Midbrain (tissue), 1 donor: ENCODE measurements at regions not wholly inside any gene's neighbourhood (a gene's known extent, or its start where the extent isn't known, plus 50 kb on each side); places are given as distances from the start of the nearest gene placed in this dataset.

Experiments used
- DNase-seq: peaks from one replicate; lab custom pipeline; 2025; lab: John Stamatoyannopoulos, UW

DNA sequence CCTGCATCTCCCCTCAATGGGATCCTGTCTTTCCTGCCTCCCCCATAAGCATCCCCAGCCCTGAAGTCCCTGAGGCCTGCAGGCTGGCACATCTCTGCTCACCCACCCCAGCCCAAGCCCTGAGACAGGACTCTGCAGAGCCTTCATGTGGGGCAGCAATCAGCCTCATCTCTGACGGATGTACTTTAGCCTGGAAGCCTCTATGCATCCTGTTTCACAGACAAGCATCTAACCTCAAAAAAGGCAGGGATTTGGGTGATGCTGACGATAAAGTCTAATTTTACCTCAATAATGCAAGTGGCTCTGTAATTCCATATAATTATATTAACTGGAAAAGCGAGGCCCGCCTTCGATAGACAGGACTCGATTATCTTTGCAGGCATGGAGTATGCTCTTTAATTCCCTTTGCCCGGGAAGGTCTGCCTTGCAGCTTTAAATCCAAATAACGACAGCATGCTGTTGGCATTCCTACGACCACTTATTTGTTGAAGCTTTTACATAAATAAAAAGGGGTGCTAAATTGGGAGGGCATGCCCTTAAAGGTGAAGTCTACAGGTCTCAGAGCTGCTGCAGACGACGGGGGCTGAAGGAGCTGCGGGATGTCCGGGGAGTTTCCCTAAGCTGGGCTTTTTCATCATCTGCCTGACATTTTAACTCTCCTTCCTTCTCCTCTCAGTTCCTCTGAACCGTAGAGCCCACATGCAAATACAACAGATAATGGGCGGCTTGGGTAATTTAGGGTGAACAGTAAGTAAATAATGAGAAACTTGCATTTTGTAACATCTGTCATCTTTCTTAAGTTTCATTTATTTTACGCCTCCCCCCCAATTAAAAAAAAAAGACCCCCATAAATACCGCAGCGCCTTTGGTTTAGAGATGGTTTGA is 211.5 kb downstream of the URI1 start:
- DNase-seq, result no peak

DNA sequence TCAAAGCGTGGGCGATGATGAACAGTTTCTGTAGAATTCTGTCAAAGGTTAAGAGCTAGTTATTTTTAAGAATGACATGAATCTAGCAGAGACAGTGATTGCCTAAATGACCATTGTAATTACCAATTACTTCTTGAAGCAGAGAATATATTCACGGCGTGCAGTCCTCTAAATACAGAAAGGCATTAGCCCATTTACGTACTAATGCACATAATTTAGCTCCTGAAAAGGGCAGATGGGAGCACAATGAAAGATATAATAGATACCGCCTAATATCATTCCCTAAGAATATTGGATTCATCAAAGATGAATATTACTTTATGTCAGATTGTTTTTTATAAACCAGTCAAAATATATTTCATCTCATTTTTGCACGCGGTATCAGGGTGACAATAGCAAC is 212.4 kb downstream of the URI1 start:
- DNase-seq, result no peak

DNA sequence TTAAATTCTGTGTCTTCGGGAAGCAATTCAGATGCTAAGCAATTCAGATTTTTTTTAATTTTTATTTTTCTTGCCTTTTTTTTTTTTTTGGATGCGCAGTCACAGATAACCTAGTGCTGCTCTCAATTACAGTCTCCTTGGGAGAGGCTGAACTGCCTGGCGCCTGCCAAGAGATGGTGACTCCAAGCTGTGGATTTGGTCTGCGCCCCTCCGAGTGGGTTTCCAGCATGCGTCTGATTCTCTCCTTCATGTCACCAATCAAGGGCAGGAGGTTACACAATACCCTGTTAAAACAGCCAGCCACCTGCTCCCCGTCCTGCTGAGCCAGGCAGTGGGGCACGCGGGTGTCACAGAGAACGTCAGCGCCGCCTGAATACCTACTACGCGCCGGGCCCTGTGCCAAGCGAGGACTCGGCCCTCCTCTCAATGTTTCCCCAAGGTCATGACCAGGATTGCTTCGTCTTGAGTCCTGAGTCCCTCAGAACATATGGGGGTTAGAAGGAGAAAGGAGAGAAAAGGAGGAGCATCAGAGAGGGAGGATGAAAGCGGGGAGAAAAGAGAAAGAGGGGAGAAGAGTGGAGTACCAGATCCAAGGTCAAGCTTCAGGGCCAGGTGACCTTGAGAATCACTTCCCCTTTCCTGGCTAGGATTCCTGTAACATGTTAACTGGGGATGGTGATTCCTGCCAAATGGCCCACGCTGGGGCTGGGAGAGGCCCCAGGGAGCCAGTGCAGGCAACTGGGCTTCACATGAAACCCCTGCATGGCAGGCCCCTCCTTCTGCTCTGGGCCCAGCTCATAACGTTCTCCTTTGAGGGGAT is 213.6 kb downstream of the URI1 start:
- no peak for DNase-seq

DNA sequence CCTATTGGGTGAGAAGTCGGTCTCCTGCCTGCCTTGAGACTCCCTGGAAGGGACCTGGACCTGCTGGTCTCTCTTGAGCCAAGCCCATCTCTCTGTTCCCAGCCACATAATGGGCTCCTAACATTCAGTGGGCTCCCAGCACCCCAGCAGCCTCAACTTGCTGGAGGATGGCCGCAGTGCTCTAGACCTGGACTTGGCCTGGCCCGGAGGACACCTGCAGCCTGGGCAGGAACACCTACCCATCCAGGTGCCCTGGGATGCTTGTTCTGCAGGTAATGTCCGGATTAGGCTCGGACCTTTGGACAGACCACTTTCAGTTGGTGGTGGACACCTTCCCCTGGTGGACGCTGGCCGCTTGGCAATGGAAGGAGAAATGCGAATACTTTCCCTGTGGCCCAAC is 214.6 kb downstream of the URI1 start:
- no peak for DNase-seq

DNA sequence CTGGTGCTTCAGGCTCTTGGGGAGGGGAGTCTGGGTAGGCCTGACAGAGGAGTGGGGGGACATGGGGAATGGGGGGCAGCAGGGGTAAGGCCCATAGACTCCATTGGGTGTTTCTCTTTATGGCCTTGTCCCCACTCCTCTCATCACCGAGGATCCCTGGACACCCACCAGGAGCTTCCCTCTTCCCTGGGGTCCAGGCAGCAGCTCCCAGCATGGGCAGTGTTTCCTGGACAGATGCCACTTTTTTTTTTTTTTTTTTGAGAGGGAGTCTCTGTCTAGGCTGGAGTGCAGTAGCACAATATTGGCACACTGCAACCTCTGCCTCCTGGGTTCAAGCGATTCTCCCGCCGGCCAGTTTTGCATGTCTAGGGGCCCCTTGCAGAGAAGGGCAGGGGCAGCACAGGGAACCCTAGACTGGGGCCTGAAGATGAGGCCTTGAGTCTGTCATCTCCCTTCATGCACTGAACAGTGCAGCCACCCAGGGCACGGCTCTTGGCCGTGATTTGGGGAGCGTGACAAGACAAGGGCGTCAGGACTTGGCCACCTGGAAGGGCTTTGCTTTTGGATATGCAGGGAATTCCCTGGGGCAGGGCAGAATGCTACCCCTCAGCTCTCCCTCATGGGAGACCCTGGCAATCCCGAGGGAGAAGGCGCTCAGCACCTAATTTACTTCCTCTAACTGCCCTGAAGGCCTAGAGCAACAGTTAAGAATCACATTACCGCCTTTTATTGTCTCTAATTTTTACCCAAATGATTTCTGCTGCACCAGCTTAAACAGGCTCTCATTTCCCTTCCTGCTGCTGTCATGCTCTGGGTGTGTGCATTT is 213.9 kb upstream of the ZNF536 start:
- DNase-seq, result no peak

DNA sequence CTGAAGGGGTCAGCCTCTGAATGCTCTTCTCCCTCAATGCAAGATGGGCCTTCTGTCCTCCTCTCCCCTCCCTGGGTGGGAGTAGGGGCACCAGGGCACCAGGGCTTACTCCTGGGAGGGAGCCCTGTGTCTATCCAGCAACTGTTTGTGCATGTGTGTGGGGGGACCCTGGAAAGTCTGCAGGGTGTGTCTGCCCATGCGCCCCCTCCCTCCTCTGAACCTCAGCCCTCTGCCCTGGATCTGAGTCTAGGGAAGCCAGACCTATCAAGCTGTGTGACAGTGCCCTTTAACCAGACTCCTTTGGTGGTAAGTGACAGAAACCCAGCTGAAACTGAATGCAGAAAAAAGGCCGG is 213.3 kb upstream of the ZNF536 start:
- DNase-seq, result no peak

DNA sequence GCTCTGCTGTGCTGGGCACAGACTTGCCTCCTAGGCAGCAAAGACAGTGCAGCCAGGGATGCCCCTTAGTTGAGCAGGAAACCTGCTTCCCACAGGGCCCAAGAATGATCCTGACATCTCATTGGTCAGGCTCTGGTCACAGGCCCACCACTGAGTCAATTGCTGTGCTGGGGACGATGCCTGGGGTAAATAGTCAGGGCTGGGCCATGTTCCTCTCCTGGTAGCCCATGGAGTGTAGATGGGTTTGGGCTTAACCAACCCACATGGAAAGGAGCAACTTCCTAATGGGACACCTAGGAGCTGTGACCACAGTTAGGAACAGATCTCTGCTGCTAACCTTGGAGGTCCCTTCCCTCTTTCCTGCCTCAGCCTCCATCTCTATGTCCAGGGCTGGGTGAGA is 212.5 kb upstream of the ZNF536 start:
- DNase-seq, result no peak

- no peak for DNase-seq
Observed at GRCh38 chr19:30160426-30160825, 211.8 kb upstream of the ZNF536 start.

GRCh38 chr19:30161021-30161655 is 211.0 kb upstream of the ZNF536 start:
- DNase-seq, result no peak

DNA sequence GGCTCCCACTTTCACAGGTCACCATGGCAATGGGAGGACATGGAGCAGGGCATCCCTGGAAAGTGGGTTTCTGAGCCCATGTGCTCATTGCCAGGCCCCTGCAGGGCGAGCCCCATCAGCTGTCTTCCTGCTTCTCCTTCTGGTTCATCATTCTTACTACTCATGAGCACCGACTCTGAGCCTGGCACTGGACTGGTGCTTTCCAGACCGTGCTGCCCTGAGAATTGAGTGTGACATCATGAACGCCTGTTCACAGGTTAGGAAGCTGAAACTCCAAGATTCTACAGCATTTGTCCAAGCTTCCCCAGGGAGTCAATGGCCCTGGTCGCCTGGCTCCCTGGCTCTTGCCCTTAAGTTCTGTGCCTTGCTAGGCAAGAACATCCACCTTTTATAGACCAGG is 210.4 kb upstream of the ZNF536 start:
- DNase-seq, result no peak

DNA sequence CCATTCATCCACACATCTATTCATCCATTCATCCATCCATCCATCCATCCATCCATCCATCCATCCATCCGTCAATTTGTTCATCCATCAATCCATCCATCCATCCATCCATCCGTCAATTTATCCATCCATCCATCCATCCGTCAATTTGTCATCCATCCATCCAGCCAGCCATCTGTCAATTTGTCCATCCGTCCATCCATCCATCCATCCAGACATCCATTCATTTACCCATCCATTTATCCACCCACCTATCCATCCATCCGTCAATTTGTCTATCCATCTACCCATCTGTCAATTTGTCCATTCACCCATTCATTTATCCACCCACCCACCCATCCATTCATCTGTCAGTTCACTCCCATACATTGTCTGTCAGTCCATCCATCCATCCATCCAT is 209.5 kb upstream of the ZNF536 start:
- no peak for DNase-seq

- DNase-seq, result no peak
Observed at GRCh38 chr19:30163663-30164062, 208.5 kb upstream of the ZNF536 start.

GRCh38 chr19:30165228-30165813 is 206.9 kb upstream of the ZNF536 start:
- DNase-seq, result no peak

GRCh38 chr19:30167206-30167868 is 204.8 kb upstream of the ZNF536 start:
- no peak for DNase-seq

DNA sequence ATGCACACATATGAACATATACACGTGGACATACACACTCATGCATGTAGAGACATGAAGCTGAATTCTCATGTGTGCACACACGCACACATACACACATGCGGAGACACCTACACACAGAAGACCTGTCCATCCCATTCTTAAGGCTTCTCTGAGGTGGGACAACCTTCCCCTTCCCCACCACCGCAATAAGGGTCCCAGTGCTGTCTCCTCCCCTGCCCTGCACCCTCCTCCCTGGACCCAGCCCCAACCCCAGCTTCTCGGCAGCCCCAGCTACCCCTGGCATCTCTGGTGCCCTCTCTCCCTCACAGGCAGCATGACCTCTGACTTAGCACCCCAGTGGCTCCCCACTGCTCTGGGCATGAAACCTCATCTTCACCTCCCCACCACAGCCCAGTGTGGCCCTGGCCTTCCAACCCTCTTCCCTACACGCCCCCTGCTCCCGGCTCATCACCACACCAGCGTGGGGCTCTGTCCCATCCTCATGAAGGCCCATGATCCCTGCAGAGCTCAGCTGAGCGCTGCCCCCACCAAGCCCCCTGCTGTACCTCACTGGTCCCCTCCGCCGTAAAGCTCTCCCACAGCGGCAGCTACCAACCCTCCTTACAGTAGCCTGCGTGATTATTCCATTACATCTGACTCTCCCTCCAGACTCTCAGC is 204.1 kb upstream of the ZNF536 start:
- DNase-seq, result no peak

DNA sequence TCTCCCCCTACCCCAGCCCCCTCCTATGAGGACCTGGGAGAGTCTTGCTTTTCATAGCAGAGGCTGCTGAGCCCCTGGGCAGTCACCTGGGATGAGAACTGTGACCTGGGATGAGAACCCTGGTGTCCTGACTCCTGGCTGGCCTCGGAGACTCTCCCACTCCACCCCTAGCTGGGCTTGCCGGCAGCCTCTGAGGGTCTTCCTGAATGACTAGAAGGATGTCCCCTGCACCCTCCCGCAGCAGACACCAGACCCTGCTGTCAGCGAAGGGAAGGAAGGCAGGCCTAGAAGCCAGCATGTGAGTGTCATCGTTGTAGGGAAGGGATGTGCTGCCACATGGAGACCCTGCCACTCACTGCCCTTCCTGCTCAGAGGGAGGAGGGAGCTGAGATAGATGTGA is 203.4 kb upstream of the ZNF536 start:
- DNase-seq, result no peak

DNA sequence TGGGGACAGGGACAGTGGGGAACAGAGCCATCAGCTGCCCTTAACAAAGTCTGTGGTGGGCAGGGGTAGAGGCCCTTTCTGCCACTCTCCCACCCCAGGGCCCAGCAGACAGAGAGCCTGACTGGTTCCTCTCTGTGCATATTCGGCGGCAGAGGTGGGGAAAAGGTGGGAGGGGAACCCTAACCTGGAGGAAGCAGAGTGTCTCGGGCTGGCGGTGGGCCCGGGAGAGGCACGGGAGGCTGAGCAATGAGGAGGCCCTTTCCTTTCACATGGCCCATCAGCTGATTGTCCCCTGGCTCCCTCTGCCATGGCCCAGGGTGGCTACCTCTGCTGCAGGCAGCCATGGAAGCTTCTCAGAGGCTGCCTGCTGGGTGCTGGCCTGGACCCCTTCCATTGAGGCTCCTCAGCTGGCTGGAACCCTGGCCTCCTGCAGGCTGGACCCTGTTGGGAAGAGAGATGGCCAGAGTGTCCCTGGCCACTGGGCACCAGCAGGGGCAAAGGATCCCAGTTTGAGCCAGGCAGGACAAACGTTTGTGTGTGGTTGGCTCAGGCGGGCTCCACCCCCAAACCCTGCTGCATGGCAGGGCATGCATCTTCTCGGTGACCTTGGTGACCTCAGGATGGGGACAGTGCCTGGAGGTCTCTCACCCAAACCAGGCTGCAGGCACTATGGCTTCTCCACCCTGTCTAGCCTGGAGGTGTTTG is 202.8 kb upstream of the ZNF536 start:
- DNase-seq, result no peak

DNA sequence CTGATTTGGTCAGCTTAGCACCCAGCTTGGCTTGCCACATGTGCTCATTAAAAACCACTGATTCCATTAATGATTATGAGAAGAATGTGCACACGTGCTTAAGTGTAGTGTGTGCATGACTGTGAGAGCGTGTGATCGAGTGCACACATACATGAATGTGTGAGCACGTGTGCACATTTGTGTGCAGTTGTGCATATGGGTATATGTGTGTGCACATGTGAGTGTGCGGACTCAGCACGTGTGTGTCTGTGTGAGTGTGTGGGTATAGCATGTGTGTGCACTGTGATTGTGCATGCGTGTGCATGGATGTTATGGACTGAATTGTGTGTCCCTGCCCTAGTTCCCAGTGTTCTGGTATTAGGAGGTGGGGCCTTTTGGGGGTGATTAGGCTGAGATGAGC is 202.1 kb upstream of the ZNF536 start:
- no peak for DNase-seq

- DNase-seq, result no peak
Observed at GRCh38 chr19:30170495-30171137, 201.6 kb upstream of the ZNF536 start.
